ENCODE measurements at regions not wholly inside any gene's neighbourhood (a gene's known extent, or its start where the extent isn't known, plus 50 kb on each side); places are given as distances from the start of the nearest gene placed in this dataset.

DNA sequence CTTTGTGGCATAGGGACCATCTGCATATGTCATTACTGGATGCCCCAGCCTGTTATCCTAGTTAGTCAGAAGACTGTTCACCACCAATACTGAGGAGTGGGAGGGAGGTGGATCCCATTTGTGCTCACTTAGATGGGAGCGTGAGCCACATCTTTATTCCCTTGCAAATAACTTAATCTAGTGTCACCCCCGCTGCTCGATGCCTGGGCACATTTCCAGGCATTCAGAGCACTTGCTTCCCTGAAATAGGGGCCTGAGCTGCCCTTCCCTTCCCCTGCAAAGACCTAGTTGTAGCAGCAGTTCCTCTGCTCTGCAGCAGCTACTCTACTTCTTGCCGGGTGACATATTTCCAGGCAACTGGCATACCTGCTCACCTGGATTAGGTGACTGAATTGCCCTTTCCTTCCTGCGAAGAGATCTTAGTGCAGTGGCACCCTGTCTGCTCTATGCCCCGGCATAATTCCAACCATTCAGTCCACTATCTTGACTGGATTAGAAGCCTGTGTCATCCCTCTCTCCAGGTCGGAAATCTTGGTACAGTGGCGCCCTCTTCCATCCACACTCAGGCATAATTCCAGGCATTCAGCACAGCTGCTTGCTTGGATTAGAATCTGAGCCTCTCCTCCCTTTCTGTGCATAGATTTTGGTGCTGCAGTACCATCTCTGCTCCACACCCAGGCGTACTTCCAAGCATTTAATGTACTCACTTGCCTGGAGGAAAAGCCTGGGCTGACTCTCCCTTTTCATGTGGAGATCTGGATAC, 1389.1 kb upstream of the TMEFF2 start:
- DNase-seq: no peak

DNA sequence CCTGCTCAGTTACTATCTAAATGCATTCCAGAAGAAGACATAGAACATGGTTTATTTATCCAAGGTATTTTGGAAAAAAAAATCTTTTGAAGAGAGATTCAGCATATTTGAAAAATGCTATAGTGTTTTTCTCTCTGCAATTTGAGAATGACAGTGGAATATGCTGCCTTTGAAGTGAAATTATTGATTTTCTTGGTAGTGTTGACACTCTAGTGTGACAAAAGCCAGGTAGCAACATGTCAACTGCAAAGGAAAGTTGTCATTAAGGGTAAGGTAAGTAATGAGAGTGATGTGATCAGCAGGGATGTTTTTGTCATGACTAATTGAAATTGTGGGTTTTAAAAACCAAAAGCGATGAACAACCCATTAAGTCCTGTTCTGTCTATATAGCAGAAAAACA, 1387.1 kb upstream of the TMEFF2 start:
- DNase-seq: no peak

DNA sequence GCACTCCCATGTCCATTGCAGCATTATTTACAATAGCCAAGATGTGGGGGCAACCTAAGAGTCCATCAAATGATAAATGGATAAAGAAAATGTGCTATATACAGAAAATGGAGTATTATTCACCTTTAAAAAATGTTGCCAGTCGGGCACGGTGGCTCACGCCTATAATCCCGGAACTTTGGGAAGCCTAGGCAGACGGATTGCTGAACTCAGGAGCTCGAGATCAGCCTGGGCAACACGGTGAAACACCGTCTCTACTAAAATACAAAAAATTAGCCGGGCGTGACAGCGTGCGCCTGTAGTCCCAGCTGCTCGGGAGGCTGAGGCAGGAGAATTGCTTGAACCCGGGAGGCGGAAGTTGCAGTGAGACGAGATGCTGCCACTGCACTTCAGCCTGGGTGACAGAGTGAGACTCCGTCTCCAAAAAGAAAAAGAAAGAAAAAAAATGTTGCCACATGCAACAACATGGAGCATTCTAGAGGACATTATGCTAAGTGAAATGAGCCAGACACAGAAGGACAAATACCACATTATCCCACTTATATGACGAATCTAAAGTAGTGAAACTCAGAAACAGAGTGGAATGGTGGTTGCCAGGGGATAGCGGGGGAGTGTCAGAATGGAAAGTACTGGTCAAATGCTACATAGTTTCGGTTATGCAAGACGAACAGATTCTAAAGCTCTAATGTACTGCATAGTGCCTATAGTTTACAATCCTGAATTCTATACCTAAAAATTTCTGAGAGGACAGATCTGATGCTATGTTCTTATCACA, 1385.6 kb upstream of the TMEFF2 start:
- DNase-seq: no peak

DNA sequence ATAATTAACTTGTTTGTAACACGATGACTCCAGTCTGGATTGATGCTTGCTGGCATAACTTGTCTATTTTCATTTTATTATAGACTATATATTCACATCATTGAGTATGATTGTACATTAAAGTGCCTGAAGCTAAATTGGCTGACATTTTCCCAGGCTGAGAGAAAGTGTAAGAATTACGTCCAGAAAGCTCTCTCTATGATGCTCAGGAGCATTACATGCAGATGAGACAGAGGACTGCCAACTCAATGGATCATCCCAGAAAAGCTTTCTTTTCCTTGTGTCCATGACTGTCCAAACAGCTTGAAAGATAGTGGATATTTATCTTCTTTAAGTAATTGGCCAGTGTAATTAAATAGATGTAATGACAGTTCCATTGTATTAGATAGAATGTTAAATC, 1372.2 kb upstream of the TMEFF2 start:
- DNase-seq: no peak

DNA sequence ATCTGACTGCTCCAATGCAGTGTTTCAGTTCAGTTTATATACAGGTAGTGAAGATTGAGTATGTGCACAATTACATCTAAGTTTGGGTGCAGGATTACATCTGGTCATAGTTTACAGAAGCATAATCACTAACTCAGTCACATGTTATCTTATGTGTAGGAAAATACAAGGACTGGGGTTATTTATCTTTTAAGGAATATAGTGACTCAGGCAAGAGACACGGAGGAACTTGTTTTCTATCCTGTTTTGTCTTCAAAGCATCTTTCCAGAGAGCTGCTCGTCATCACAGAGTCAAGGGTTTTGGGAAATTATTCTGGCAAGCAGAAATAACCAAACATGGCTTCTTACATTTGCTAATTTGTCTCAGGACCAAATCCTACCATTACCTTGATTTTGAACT, 1371.5 kb upstream of the TMEFF2 start:
- DNase-seq: no peak

DNA sequence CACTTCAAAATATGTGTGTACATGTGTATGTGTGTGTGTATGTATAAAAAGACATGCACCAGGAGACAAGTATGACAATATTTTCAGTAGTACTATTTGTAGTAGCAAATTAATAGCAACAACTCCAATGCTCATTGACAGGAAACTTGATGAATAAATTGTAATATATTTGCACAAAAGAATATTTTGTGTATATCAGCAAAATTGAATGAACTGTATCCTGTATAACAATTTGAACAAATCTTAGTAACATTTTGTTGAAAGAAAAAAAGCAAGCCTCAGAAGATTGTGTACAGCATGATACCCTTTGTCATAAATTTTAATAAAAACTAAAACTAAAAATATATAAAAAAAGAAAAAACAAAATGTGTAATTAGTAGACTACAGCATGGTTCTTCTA, 1367.3 kb upstream of the TMEFF2 start:
- no peak for DNase-seq

DNA sequence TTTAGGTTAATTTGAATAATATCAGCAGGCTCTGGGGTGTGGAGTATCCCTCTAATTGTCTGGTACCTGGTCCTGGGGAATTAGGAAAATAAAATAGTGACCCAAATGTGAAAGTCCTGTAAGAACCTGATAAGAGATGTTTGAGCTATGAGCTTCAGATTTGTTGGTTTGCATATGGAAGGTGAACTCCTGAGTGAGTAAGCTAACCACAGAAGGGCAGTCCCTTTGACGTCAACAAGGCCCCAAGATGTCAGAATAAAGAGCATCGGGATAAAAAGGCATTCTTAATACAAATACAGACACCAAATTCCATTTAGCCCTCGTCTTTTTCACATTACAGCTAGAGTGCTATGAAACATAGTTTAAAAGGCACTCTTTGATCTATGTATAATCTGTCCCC, 1366.3 kb upstream of the TMEFF2 start:
- DNase-seq: no peak

DNA sequence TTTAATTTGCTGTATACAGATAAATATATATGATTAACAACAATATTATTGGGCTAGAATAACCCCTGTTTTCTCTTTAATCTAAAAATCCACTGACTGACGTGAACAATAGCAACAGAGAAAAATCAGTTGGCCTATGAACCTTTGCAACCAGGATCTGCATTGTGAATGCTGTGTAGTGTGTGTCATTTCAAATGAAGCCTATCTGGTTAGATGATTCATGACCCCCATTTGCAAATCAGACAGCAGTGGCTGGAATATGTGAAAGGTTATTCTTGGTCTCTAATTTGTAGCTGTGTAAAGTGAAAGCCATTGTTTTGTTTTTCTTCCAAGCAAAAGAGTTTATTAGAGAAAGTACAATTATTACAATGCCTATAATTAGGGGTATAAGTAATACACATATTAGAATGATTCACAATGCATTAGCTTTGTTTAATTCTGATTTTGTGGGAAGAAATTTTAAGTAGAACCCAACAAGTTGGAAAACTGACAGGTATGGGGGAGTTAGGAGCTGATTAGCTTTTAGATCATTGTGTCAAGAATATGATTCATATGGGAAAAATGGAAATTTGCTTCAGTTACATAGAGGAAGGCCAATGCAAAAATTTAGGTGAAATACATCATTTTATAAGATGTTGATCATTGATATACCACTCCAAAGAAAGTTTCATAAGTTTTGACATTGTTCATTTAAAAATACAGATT, 1362.2 kb upstream of the TMEFF2 start:
- DNase-seq: no peak

DNA sequence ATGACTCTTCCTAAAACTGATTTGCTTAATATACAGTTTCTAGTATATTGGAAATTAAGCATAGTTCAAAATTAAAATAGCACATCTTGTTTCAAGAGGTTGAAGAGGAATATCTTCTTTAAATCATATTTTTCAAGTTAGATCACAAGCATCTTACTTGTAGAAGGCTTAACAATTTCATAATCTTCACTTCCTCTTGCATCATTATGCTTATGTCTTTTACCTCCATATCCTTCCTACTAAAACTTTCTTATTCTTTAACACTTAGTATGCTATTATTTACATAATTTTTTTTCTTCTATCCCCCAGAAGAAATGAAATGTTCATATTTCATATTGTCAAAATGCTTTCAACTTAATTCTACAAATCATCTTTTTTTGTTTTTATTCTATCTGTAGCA, 1354.9 kb upstream of the TMEFF2 start:
- no peak for DNase-seq

DNA sequence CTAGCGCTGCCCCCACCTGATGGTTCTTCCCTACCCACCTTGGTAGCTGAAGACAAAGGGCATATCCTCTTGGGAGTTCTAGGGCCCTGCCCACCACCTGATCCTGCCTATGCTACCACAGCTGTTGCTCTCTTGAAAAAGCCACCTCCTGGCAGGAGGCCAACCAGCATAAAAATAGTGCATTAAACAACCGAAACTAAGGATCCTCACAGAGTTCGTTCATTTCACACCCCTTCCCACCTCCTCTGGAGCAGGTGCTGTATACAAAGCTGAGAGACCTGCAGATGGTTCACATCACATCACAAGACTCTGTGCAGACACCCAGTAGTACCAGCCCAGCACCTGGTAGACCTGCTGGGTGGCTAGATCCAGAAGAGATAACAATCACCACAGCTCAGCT, 1348.0 kb upstream of the TMEFF2 start:
- DNase-seq: no peak

DNA sequence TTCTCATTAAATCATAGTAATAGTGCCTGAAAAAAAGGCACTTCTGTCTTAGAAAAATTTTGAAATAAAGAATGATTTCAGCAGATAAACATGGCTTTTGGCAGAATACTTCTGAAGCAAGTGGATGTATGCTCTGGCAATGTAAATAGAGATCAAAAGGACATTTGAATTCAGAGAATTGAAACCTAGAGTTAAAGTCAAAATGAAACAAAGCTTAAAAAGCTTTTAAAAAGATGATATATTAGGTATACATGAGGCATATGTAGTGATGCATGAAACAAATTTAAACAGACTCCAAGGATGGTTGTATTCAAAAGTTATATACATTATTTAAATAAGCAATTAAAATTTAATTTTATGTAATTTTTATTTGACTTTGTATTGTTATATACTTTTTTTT, 1344.5 kb upstream of the TMEFF2 start:
- DNase-seq: no peak

DNA sequence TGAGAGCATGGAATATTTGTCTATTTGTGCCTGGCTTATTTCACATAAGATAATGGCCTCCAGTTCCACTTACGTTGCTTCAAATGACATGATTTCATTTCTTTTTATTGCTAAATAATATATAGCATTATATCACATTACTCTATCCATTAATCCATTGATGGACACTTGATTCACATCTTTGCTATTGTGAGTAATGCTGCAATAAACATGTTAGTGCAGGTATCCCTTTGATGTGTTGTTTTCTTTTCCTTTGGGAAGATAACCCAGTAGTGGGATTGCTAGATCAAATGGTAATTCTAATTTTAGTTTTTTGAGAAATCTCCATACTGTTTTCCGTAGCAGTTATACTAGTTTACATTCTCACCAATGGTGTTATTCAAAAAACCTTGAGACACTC, 1343.3 kb upstream of the TMEFF2 start:
- no peak for DNase-seq

DNA sequence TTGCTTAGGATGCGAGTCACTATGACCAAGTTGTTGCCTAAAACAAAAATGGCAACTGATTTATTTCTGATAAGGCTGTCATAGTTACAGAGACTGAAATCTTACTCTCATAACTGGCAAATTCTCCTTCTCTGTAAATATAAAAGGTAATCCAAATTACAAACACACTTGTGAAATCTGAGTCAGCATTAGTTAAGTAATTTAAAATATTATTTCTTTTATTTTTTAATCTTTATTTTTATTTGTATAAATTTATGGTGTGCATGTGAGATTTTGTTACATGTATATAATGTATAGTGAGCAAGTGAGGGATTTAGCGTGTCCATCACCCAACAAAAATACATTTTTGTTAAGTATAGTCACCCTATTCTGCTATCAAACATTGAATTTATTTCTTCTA, 1342.8 kb upstream of the TMEFF2 start:
- DNase-seq: no peak

DNA sequence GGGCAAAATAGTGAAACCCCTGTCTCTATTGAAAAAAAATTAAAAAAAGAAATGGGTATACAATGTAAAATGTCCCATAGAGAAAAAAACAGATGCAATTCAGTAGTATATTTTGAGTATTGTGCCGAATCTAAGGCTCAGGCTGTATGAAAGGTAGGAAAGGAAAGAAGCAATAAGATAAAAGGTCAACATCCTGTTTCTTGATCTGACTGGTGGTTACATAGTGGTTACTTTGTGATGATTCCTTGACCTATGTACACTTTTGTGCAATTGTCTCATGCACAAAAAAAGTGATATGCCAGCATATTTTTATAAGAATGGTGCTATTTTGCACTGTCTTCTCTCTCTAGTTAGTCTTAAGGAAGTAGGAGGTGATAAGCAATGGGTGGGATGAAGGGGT, 1333.7 kb upstream of the TMEFF2 start:
- DNase-seq: no peak

DNA sequence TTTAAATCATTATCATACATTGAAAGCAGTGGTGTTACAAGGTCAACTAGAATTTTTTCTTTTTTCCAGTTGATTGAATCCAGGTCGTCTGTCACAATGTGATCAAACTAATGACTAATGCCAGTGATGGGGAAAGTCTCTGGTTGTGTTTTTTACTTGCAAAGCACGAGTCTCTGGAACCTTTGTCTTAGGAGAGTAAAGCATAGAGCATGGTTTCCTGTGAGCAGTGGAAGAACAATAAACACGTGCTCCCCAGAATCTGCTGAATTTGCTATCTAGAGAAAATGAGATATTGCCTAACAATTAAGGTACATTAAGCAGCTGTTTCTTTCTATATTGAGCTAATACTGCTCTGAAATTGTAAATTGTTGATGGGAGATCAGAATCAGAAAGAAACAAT, 1332.4 kb upstream of the TMEFF2 start:
- no peak for DNase-seq

DNA sequence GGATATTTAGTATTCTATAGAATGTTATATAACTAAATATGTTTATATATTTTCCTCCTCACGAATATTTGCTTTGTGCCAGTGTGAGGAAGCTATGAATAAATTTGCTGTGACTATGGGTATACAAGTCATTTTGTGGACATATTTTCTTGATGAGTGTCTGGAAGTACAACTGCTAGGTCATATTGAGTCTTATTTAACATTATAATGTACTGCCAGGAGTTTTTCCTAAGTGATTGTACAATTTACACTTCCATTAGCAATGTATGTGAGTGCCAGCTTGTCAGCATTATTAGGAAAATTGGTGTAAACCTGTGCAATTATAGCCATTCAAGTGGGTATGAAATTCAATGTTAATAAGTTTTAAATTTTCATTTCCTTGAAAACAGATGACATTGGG, 1328.9 kb upstream of the TMEFF2 start:
- no peak for DNase-seq

DNA sequence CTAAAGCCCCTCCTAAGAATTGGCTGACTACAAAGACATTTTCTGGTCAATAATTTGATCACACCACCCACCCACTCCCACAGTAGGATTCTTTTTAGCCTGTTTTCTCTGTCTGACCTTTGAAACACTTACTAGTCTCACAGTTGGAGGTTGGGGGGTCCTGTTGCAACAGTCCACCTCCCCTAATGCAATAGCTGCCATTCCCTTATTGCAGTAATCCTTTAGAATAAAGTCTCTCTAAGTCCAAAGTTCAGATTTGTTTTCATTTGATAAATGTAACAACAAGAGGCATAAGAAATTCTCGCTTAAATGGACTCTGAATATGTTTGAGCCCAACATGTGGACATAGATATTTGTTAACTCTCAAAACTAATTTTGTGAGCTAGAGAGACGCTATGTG, 1326.8 kb upstream of the TMEFF2 start:
- DNase-seq: no peak

DNA sequence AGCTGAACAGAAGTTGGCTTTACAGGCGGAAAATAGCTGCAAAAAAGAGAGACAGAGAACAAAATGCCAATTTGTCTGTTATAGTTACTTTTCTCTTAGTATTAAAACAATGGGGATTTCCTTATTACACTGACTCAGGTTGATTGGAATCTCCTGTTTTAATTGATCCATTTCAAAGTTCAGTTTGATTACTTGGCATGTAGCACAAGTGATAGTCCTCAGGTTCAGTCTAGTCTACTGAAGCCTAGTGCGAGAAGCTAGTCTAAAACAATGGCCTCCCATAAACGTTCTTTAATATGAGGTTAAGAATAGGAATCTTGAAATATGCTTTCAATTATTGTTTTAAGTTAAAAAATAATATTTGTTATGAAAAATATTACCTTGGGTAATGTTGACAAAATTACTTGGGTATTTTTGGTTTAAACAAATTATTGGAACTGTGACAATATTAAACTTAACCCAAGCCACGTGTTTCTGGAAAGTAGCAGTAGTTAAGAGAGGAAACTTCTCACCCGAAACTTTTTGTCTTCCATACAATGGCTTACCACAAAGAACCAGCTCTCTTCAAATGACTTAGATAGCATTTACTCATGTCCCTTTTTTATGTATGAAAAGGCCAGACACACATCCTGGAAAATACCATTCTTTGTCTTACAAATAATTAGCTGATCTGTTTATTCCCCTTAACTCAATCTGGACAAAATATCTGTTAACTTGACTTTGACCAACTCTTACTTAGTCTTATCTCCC, 1326.2 kb upstream of the TMEFF2 start:
- no peak for DNase-seq

DNA sequence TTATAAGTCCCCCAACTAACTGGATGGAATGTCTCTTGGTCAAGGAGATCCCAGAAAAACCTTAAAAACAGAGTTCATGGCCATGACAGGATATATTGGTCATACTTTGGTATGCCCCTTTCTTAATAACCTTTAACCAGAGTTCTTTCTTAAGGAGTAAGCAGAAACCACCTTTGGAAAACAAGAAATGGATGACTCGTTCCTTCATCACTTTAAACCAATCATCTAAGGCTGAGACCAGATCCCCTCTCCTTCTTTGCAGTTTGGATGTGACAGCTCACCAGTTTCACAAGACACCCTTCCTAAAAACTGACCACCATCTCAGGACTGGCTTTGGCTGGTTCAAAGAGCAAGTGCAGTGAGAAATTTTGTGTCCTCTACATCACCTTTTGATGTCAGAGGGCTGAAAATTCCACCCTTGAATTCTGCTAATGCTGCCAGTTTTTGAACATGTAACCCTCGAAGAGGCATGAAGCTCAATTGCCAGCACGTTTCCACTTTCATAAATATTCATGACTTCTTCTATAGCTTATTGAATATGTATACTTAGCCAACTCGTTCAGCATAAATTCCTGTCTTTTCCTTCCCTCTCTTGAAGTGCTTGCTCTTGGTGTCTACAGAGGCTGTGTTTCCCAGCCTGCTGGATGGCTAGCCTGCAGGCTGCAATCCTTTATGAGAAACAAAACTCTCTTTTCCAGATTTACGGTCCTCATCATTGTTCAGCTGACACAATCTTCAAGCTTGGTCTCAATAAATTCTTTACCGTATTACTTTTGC, 1323.5 kb upstream of the TMEFF2 start:
- no peak for DNase-seq

DNA sequence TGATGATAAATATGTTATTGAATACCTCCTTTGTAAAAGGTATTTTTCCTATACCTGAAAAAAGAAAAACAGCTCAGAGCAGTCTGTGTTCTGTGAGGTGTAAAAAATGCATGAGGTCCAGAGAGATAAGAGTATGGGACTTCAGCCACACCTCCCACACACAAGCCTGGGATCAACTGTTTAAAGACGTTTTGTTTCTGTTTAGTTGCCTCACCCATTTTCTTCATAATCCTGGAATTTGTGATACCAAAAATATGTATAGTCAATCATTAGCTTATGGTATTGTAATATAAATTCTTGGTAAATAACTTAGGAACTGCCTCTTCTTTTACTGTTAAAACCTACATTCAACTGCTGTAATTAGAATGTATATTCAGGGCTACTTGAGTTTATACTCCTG, 1322.9 kb upstream of the TMEFF2 start:
- DNase-seq: no peak

DNA sequence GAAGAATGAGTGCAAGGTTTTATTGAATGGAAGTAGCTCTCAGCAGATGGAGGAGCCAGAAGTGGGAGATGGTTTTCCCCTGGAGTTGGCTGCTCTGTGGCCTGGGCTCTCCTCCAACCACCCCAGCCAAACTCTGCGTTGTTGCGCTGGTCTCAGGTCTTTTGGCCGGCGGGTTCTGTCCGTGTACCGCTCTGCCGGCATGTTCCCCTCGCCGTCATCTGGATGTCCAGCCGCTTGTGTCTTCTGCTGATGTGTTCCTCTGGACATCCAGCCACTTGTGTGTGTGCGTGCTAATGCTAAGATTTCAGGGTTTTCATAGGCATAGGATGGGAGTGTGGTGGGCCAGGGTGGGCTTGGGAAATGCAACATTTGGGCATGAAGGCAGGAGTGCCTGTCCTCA, 1311.3 kb upstream of the TMEFF2 start:
- DNase-seq: no peak

DNA sequence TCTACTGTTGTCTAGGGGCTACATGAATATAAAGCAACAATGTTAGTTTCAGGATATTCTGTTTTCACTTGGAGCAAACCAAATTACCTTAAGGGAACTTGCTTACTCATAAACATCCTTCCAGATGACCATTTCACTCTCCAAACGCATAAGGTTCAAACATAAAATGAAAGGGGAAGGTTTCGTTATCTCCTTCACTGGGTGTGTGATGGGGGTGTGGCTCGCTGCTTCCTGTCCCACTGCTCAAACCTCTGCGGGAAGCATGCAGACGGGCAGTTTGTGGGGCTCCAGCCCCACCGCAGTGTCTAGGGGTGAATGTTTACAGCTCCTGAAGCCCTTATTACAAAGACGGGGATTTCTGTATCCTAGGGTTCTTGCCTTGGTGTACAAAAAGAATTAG, 1310.9 kb upstream of the TMEFF2 start:
- no peak for DNase-seq
